ENCODE measurements at regions not wholly inside any gene's neighbourhood (a gene's known extent, or its start where the extent isn't known, plus 50 kb on each side); places are given as distances from the start of the nearest gene placed in this dataset.

GRCh38 chr15:87628311-87628710, 628.2 kb downstream of the NTRK3 start:
- DNase-seq = no peak

DNA sequence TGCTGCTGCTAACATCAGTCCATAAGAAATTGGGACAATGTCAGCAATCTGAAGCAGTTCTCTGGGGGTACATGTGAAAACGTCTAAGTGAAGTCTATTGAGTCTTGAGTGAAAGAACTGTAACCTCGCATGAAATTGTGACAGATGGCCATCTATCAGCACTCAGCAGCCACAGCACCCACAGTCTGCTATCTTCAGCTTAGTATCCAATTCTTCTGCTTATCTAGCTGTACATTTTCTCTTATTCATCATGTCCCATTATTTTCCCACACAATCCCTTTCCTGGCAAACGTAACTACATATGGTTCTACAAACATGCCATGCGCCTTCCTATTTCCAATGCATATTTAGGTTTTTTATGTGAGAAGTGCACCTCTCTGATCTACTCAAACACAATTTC, 629.7 kb downstream of the NTRK3 start:
- DNase-seq = no peak

GRCh38 chr15:87623832-87624231, 632.7 kb downstream of the NTRK3 start:
- no peak for DNase-seq

- DNase-seq = no peak
These were observed 636.1 kb downstream of the NTRK3 start for GRCh38 chr15:87620393-87620792.

- no peak for DNase-seq
These were observed 637.2 kb downstream of the NTRK3 start for GRCh38 chr15:87619161-87619960.

- no peak for DNase-seq
These were observed 638.3 kb downstream of the NTRK3 start for GRCh38 chr15:87618203-87618725.

DNA sequence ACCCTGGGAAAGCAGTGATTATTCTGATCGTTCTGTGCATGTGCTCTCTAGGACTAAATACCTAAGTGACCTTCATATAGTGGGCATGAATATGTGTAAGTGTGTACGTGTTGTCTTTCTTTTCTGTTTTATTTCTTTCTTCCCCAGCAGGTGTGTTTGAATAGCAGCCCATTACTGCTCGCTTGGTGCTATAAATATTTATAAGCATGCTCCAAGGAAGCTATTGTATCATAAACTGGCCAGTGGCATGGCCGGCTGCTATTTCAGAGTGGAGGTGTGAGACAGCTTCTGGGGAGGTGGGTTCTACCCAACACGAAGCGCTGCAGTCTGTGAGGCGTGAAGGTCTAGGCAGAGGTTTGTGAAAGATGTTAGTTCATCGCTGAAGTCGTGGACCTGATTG, 641.8 kb downstream of the NTRK3 start:
- no peak for DNase-seq

- DNase-seq = no peak
These were observed 646.2 kb downstream of the NTRK3 start for GRCh38 chr15:87610366-87610765.

GRCh38 chr15:87609894-87610293, 646.6 kb downstream of the NTRK3 start:
- DNase-seq = no peak

- no peak for DNase-seq
These were observed 647.1 kb downstream of the NTRK3 start for GRCh38 chr15:87609474-87609873.

- no peak for DNase-seq
These were observed 648.1 kb downstream of the NTRK3 start for GRCh38 chr15:87608238-87609028.

- no peak for DNase-seq
These were observed 649.6 kb downstream of the NTRK3 start for GRCh38 chr15:87606971-87607370.

DNA sequence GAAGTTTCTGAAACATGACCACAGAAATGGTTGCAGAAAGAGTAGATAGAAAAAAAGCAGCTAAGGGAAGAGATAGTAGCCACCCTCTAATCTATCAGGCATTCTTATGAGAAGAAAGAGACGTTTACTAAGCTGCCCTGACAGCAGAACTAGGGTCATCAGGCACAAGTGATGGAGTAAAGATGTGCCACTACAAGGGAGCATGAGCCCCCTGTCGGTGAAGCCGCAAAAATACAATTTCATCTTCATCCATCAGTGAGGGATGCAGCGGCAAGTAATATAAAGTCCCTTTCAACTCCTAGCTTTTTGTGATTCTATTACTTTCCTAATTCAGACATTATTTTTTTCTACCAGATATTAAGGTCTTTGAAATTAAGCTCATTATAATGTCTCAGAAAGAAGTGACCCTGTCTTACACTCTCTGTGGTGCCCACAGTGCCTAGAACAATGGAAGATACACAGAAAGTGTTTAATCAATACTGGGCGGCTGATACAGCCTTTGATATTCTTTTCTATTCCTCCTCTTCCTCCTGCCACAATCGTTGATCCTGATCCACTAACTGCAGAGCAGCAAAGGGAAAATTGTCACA, 651.6 kb downstream of the NTRK3 start:
- DNase-seq = peak in 1 of 2 donors; percentile 23

- DNase-seq = no peak
These were observed 654.2 kb downstream of the NTRK3 start for GRCh38 chr15:87602371-87602770.

- DNase-seq = no peak
These were observed 656.9 kb downstream of the NTRK3 start for GRCh38 chr15:87599616-87600015.

DNA sequence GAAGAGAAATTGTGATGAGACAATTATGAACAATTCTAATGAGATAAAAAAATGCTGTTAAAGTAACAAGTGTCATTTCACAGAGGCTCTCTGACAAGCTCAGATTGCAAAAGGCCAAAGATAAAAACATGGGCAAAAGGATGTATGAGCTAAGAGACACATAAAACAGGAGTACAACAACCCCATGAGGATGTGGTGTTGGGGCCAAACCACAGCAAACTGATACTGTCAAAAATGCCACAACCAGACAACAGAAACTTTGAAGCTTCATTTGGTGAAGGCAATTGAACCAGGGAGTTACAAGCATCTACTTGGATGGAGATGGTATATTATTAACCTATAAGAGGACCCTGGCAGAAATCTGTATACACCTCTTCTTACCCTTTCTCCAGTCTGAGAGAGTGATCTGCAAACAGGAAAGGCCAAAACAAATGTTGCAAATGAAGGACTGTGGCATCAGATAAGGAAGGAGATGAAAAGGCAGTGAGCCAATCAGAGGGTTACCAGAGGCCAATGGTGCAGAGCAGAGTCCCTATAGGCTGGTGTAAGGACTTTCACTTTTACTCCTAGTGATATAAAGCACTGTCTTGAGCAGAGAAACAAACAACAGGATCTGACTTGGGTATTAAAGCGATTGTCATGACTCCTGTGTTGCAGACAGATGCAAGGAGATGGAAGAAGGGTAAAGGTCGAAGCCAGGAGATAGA, 659.0 kb downstream of the NTRK3 start:
- peak in 1 of 2 donors; percentile 51 for DNase-seq

- DNase-seq = no peak
These were observed 665.0 kb downstream of the NTRK3 start for GRCh38 chr15:87591582-87591981.

DNA sequence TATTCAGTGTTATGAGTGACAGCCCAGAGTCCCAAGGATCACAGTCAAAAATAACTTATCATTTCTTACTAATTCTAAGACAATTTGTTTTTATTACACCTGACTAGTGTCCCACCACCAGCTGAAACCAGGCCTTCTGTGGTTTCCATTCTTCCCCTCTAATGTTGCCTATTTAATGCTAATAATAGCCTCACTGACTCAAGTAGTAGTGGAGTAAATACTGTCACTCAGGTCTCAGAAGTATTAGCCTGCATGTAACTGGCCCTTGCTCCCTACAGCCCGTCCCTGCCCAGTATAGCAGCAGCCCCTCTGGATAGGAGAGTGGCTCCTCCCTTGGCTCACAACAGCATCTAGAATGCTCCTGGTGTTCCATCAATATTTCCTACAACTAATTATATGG, 665.5 kb downstream of the NTRK3 start:
- no peak for DNase-seq

DNA sequence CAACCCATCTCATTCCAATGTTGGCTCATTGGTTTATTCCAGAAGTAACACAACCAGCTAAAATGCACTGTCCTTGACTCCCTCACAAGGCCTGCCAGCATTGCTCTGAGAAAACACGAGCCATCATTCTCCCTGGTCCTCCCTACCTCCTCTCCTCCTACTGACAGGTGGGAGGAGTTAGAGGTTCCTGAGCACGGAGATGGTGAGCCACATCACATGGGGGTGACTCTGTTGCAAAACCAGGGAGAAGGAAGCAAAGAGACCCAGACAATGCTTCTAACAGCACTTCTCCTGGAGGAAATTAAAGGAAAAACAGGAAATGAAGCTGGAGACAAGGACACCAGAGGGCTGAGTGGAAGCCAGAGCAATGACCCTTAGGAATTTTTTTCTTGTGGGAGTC, 667.4 kb downstream of the NTRK3 start:
- DNase-seq = no peak

GRCh38 chr15:87582169-87582568, 674.4 kb downstream of the NTRK3 start:
- DNase-seq = no peak

DNA sequence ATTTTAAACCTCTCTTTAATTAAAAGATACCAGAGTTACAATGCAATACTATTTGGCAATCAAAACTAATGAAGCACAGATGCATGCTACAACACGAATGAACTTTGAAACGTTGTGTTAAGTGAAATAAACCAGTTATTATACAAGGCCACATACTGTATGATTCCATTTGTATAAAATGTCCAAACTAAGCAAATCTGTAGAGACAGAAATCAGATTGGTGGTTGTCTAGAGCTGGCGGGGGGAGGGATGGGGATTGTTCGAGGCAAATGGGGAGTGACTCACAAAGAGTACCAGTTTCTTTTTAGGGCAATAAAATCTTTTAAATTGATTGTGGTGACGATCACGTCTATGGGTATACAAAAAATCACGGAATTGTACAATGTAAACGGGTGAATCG, 677.0 kb downstream of the NTRK3 start:
- no peak for DNase-seq

- no peak for DNase-seq
These were observed 677.8 kb downstream of the NTRK3 start for GRCh38 chr15:87578776-87579175.

- no peak for DNase-seq
These were observed 679.2 kb downstream of the NTRK3 start for GRCh38 chr15:87577336-87577735.
